Esophagus squamous epithelium (tissue), 5 donors: ENCODE measurements at regions not wholly inside any gene's neighbourhood (a gene's known extent, or its start where the extent isn't known, plus 50 kb on each side); places are given as distances from the start of the nearest gene placed in this dataset.
A peak's percentile ranks its signal among the peaks of the same experiment; 100 is the strongest.

Source experiments
- DNase-seq: peaks from one replicate; lab custom pipeline; 2025; lab: John Stamatoyannopoulos, UW
- H3K27ac ChIP-seq, 4 donors: fragments of 200-600 bp; sonication (generic); one replicate each; pipeline ENCODE4 v1.5.1; 2016 to 2019; ENCODE audit warnings: mild to moderate bottlenecking in 1 of 4
- H3K27me3 ChIP-seq, 4 donors: fragments of 200-600 bp; sonication (generic); 1 replicate in 3 of 4; 2 replicates in 1 of 4; pipeline versions ENCODE4 v1.5.1 to v1.6.0; 2017 to 2021; ENCODE audit warnings: antibody characterized with exemption in 1 of 4
- H3K36me3 ChIP-seq, 3 donors: fragments of 200-600 bp; sonication (generic); one replicate each; pipeline ENCODE4 v1.5.1; 2016 to 2019
- H3K4me1 ChIP-seq, 3 donors: fragments of 200-600 bp; sonication (generic); one replicate each; pipeline ENCODE4 v1.5.1; 2017 to 2019
- H3K4me3 ChIP-seq, 4 donors: fragments of 200-600 bp; sonication (generic); 1 replicate in 3 of 4; 2 replicates in 1 of 4; pipeline ENCODE4 v1.5.1; 2016 to 2019; ENCODE audit warnings: mild to moderate bottlenecking in 2 of 4, moderate library complexity in 1 of 4
- H3K9me3 ChIP-seq, 3 donors: fragments of 200-600 bp; sonication (generic); one replicate each; pipeline ENCODE4 v1.5.1; 2016 to 2019
- POLR2A ChIP-seq, 4 donors: fragments of 450-650 bp; IDR thresholded peaks; one replicate each; pipeline ENCODE4 v1.6.1; 2017; ENCODE audit warnings: antibody characterized with exemption in 4 of 4, mild to moderate bottlenecking in 4 of 4, moderate library complexity in 3 of 4
- WGBS, 2 donors: methylation state at CpG; one replicate each; pipeline ENCODE4 v1.1.5; 2018; 5-methylcytosine and 5-hydroxymethylcytosine counted together
- intact Hi-C: fragments of 100-400 bp; cut with DNase I; formaldehyde crosslinking; loops from one replicate; pipeline ENCODE4 v1.15.0; 2022
- TF ChIP-seq, protein P1 (sequence below), 6 experiments: fragments of 450-650 bp in 4 of 6; fragments of 200-600 bp in 2 of 6; sonication (generic) in 2 of 6; IDR thresholded peaks; one replicate each; pipeline ENCODE4 v1.5.1; 2016 to 2019; ENCODE audit warnings: antibody characterized with exemption in 6 of 6, mild to moderate bottlenecking in 4 of 6, moderate library complexity in 4 of 6
- donor health status: DM: yes; HTN: yes; CAD: no.

DNA sequence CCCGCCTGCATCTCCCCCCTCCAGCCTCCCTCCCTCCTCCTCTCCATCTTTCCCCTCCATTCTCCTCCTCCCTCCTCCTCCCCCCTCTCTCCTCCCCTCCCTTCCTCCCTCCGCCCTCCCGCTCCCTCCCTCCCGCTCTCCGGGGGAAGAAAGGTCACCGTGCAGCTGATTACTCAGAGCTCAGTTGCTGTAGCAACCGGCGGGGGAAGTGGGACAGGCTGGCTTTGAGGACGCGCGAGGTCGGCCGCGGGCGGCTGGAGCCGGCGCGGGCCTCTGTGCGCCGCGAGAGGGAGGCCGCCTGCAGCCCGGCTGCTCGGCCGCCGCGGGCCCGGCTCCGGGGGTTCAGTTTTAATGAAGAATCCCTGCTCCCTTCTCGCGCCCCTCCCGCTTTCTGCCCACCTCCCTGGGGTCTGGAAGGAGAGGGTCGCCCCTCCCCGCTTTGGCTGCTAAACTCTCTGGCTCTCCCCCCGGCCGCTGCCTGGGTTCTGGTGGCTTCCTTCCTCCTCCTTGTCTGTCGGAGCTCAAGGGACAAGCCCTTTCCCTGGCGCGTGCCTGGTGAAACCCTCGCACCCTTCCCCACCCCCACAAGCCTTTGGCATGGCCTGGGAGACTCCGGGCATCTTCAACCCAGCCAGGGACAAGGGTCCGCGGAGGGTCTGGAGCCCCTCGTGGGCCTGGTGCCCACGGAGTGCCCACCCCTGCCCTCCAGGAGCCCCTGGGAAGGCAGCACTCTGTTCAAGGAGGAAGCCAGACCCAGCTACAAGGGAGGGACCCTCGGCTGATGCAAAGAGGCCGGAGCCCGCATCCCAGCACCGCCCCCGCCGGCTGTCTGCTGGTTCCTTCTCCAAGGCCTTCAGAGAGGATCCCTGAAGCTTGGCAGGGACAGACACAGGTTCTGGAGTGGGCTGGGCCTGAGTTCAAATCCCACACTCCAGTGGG is 160.3 kb downstream of the C9orf50 start:
- peak overlapping the region; percentile 25 to 68 (median 47) for H3K4me3 ChIP-seq
- intact Hi-C loops: no loop called here
- H3K36me3 ChIP-seq: no peaks in the 10 kb centered on the region
- H3K9me3 ChIP-seq: no peaks in the 10 kb centered on the region
- peak overlapping the region; percentile 86 to 96 (median 96) for H3K27ac ChIP-seq
- 3 to 4% methylated on average over 18 of the region's 51 CpGs for WGBS, 2 donors
- DNase-seq: peak; percentile 59
- peaks cover 44 to 76% (median 46%) of the 10 kb centered on the region in 3 donors for H3K4me1 ChIP-seq
- H3K27me3 ChIP-seq: no peaks in the 10 kb centered on the region
- TF ChIP-seq, protein P1, sequence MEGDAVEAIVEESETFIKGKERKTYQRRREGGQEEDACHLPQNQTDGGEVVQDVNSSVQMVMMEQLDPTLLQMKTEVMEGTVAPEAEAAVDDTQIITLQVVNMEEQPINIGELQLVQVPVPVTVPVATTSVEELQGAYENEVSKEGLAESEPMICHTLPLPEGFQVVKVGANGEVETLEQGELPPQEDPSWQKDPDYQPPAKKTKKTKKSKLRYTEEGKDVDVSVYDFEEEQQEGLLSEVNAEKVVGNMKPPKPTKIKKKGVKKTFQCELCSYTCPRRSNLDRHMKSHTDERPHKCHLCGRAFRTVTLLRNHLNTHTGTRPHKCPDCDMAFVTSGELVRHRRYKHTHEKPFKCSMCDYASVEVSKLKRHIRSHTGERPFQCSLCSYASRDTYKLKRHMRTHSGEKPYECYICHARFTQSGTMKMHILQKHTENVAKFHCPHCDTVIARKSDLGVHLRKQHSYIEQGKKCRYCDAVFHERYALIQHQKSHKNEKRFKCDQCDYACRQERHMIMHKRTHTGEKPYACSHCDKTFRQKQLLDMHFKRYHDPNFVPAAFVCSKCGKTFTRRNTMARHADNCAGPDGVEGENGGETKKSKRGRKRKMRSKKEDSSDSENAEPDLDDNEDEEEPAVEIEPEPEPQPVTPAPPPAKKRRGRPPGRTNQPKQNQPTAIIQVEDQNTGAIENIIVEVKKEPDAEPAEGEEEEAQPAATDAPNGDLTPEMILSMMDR (IDR thresholded peaks at IDR 0.05): peak in 4 of 6 experiments; percentile 12 to 34 (median 20)
- TF ChIP-seq POLR2A (IDR thresholded peaks at IDR 0.05): peak in 3 of 4 donors; percentile 51 to 84 (median 71)

DNA sequence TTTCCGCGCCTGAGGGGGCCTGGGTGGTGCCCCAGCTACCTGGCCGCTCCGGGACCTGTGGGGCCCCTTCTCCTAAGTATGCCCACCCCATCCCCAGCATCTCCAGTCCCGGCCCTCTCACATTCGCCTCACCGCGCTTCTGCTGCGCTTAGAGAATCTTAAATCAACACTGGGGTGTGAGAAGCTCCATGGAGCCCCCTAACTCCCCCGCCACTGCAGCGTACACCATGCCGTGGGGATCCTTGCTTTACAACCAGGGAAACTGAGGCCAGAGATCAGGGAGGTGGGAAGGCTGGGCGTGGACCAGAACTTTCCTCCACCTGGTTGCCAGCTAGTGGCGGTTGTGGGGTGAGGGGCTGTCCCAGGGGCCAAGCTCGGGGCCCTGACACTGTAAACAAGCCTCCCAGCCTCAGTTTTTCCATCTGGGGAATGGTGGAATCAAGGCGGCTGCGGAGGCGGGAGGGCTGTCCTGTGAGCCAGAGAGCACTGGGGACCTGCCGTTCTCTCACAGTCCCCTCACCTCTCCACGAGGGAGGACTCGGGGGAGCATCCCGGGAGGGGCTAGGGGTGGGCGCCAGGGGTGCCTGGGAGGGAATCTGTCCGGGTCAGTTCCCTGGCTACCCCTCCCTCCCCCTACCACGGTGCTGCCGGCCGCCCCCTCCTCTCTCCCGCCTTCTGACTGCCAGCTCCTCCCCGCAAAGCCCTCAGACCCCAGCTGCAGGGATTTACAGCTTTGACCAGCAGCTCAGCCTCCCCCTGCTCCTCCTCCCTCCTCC is 161.2 kb downstream of the C9orf50 start:
- WGBS, 2 donors: 26 to 33% methylated on average over 20 to 23 of the region's 29 CpGs
- H3K27ac ChIP-seq: peak overlapping the region; percentile 76 to 96 (median 91)
- TF ChIP-seq, protein P1 (IDR thresholded peaks at IDR 0.05): no peak
- no peak for TF ChIP-seq POLR2A (IDR thresholded peaks at IDR 0.05)
- H3K36me3 ChIP-seq: no peaks in the 10 kb centered on the region
- peak overlapping the region in 3 of 4 donors; percentile 46 to 68 (median 48) for H3K4me3 ChIP-seq
- DNase-seq: no peak
- H3K9me3 ChIP-seq: no peaks in the 10 kb centered on the region
- no peaks in the 10 kb centered on the region for H3K27me3 ChIP-seq
- intact Hi-C loops: no loop called here
- H3K4me1 ChIP-seq: peaks cover 35 to 74% (median 37%) of the 10 kb centered on the region in 3 donors

DNA sequence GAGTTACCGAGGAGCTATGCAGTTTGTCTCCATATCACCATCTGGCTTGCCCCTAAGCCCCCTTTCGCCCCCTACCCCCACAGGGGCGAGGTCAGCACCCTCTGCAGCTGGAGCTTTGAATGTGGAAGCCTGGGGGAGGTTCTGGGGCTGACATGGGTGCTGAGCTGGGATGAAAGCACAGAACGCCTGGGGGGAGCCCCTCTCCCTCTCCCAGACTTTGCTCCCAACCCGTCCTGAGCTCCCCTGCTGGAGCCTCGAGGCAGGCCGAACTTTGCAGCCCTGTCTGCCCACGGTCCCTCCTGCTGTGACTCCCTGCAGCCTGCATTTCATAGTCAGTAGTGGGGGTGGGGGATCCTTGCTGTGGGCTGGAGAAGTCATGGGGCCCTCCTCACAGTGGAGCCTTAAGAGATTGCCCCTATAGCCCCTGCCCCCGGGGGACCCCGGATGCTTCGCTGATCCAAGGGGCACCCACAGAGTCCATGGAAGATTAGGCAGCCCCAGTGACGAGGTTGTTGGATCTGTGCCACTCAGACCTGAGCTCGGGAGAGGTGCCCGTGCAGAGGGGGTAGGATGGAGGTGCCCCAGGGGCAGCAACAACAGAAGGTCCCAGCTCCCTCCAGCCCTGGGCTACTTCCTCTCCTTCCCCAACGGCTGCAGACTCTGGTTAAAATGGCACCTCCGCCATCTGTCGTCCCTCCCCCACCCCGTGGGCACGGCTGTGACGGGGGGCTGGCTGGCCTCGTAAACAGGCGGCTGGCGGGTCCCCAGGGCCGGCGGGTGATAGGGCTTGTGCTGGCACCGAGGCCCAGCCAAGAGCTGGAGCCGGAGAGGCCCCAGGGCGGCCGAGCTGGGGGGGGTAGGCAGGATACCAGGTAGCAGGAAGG is 162.0 kb downstream of the C9orf50 start:
- H3K4me1 ChIP-seq: peaks cover 33 to 69% (median 37%) of the 10 kb centered on the region in 3 donors
- TF ChIP-seq, protein P1 (IDR thresholded peaks at IDR 0.05): no peak
- TF ChIP-seq POLR2A (IDR thresholded peaks at IDR 0.05): no peak
- 27% methylated on average over 2 of the region's 29 CpGs; no CpG with 5 or more reads in 1 of the 2 donors for WGBS, 2 donors

DNA sequence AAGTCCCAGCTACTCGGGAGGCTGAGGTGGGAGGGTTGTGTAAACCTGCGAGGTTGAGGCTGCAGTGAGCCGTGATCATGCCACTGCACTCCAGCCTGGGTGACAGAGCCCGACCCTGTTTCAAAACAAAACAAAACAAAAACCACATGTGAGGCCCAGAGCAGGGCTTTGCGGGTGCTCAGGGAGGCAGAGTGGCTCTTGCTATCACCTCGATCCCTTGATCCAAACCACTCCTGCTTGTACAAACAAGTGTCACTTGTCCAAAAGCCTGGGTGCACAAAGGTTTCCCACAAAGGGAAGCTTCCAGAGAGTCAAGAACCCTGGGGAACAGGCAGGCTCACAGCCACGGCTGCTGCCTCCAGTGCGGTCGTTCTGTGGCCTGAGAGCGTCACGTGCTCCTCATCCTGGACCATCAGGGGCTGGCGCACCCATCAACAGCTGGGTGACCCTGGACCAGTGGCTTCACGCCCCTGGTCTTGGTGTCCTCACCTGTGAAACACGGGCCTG is 162.7 kb downstream of the C9orf50 start:
- H3K9me3 ChIP-seq: no peaks in the 10 kb centered on the region
- H3K27me3 ChIP-seq: no peaks in the 10 kb centered on the region
- H3K4me1 ChIP-seq: peaks cover 33 to 65% (median 37%) of the 10 kb centered on the region in 3 donors
- intact Hi-C loops: no loop called here
- H3K4me3 ChIP-seq: no peak overlapping the region
- TF ChIP-seq, protein P1 (IDR thresholded peaks at IDR 0.05): no peak
- no peak for TF ChIP-seq POLR2A (IDR thresholded peaks at IDR 0.05)
- H3K27ac ChIP-seq: peak overlapping the region; percentile 76 to 96 (median 91)
- WGBS, 2 donors: 22 to 35% methylated on average over 4 to 10 of the region's 14 CpGs
- no peak for DNase-seq
- no peaks in the 10 kb centered on the region for H3K36me3 ChIP-seq

More for the DNA sequence above, 162.0 kb downstream of the C9orf50 start:
- Histone ChIP-seq H3K9me3 (no peaks in the 10 kb centered on the region), H3K27me3 (no peaks in the 10 kb centered on the region), H3K4me3 (peak overlapping the region in 2 of 4 donors; percentile 46 to 68), H3K36me3 (no peaks in the 10 kb centered on the region), H3K27ac (peak overlapping the region; percentile 76 to 96 (median 91))
- intact Hi-C loops: no loop called here
- DNase-seq: no peak
